SW 1271 (cell line): ENCODE measurements at regions not wholly inside any gene's neighbourhood (a gene's known extent, or its start where the extent isn't known, plus 50 kb on each side); places are given as distances from the start of the nearest gene placed in this dataset.
A peak's percentile ranks its signal among the peaks of the same experiment; 100 is the strongest.

Source experiments
- DNase-seq, 2 experiments: peaks; one replicate each; lab custom pipeline; 2025; lab: John Stamatoyannopoulos, UW

GRCh38 chr18:53817976-53818950 lies 406.2 kb downstream of the MBD2 start:
- no peak for DNase-seq

GRCh38 chr18:53800171-53800570 lies 424.3 kb downstream of the MBD2 start:
- DNase-seq: no peak

GRCh38 chr18:53799134-53799533 lies 425.3 kb downstream of the MBD2 start:
- DNase-seq: peak in 1 of 2 experiments; percentile 28

- DNase-seq: no peak
Measured at GRCh38 chr18:53798516-53798915, 426.0 kb downstream of the MBD2 start.

GRCh38 chr18:53797998-53798495 lies 426.4 kb downstream of the MBD2 start:
- DNase-seq: no peak

- peak; percentile 20 to 67 for DNase-seq
Measured at GRCh38 chr18:53796040-53796729, 428.3 kb downstream of the MBD2 start.

- DNase-seq: no peak
Measured at GRCh38 chr18:53795610-53796009, 428.9 kb downstream of the MBD2 start.

- DNase-seq: no peak
Measured at GRCh38 chr18:53795061-53795460, 429.4 kb downstream of the MBD2 start.

GRCh38 chr18:53792762-53793161 lies 431.7 kb downstream of the MBD2 start:
- no peak for DNase-seq

GRCh38 chr18:53790786-53791185 lies 433.7 kb downstream of the MBD2 start:
- DNase-seq: no peak

GRCh38 chr18:53789376-53790247 lies 434.9 kb downstream of the MBD2 start:
- no peak for DNase-seq

- DNase-seq: no peak
Measured at GRCh38 chr18:53785811-53786210, 438.7 kb downstream of the MBD2 start.

- no peak for DNase-seq
Measured at GRCh38 chr18:53784253-53784652, 440.2 kb downstream of the MBD2 start.

GRCh38 chr18:53780666-53781065 lies 443.8 kb downstream of the MBD2 start:
- DNase-seq: no peak

- DNase-seq: no peak
Measured at GRCh38 chr18:53772293-53772692, 452.2 kb downstream of the MBD2 start.

GRCh38 chr18:53771664-53772063 lies 452.8 kb downstream of the MBD2 start:
- no peak for DNase-seq

GRCh38 chr18:53765211-53765610 lies 459.3 kb downstream of the MBD2 start:
- no peak for DNase-seq

- DNase-seq: no peak
Measured at GRCh38 chr18:53764086-53764485, 460.4 kb downstream of the MBD2 start.

GRCh38 chr18:53757328-53757727 lies 467.1 kb downstream of the MBD2 start:
- no peak for DNase-seq

GRCh38 chr18:53756610-53756972 lies 467.9 kb downstream of the MBD2 start:
- DNase-seq: no peak

GRCh38 chr18:53755914-53756609 lies 468.4 kb downstream of the MBD2 start:
- DNase-seq: no peak
